Muscle of leg (tissue), 3 donors: ENCODE measurements at regions not wholly inside any gene's neighbourhood (a gene's known extent, or its start where the extent isn't known, plus 50 kb on each side); places are given as distances from the start of the nearest gene placed in this dataset.
"Not testable (repeated sequence)": the region's sequence is repeated elsewhere in the genome, so short reads cannot be mapped to it uniquely, and the experiment has no call there.

Experiments used
- DNase-seq: peaks from one replicate; pipeline ENCODE4 v3.0.0; 2013
- H3K27ac ChIP-seq: one replicate; pipeline ENCODE4 v1.5.1; 2013; ENCODE audit warnings: mild to moderate bottlenecking, low read length, control low read depth
- H3K27me3 ChIP-seq: one replicate; pipeline ENCODE4 v1.6.1; 2013; ENCODE audit warnings: low read length; ENCODE audit not compliant: control insufficient read depth, insufficient read depth
- H3K36me3 ChIP-seq: one replicate; pipeline ENCODE4 v1.6.1; 2013; ENCODE audit warnings: low read length; ENCODE audit not compliant: control insufficient read depth, insufficient read depth
- H3K4me1 ChIP-seq: one replicate; pipeline ENCODE4 v1.6.1; 2013; ENCODE audit warnings: low read length; ENCODE audit not compliant: control insufficient read depth, insufficient read depth
- H3K4me3 ChIP-seq: one replicate; pipeline ENCODE4 v1.5.1; 2013; ENCODE audit warnings: low read length, control low read depth
- H3K9me3 ChIP-seq: replicated peaks from 2 replicates; pipeline ENCODE4 v1.6.1; 2013; ENCODE audit warnings: low read depth, low read length; ENCODE audit not compliant: control insufficient read depth
- WGBS: methylation state at CpG from one replicate; pipeline ENCODE4 v1.1.5; 2013; ENCODE audit warnings: missing lambda C conversion rate; ENCODE audit not compliant: insufficient coverage; 5-methylcytosine and 5-hydroxymethylcytosine counted together

GRCh38 chr1:164131949-164132348, 427.0 kb upstream of the PBX1 start:
- WGBS = no CpG with 5 or more reads among the region's 1 CpG
- Histone ChIP-seq H3K36me3 (no peaks in the 10 kb centered on the region), H3K4me3 (no peak overlapping the region), H3K9me3 (no peaks in the 10 kb centered on the region), H3K4me1 (no peaks in the 10 kb centered on the region), H3K27ac (no peak overlapping the region), H3K27me3 (no peaks in the 10 kb centered on the region)
- DNase-seq = no peak

- no peaks in the 10 kb centered on the region for H3K9me3 ChIP-seq
- no CpG with 5 or more reads among the region's 3 CpGs for WGBS
- no peak for DNase-seq
Measured at GRCh38 chr1:164137273-164137925, 421.6 kb upstream of the PBX1 start.

GRCh38 chr1:164141797-164142196, 417.2 kb upstream of the PBX1 start:
- no peaks in the 10 kb centered on the region for H3K4me1 ChIP-seq
- H3K36me3 ChIP-seq = no peaks in the 10 kb centered on the region
- H3K9me3 ChIP-seq = no peaks in the 10 kb centered on the region
- no peak overlapping the region for H3K4me3 ChIP-seq
- no peak overlapping the region for H3K27ac ChIP-seq
- H3K27me3 ChIP-seq = no peaks in the 10 kb centered on the region
- 66% methylated on average over 5 of the region's 8 CpGs for WGBS
- no peak for DNase-seq

More at GRCh38 chr1:164137273-164137925, 421.6 kb upstream of the PBX1 start:
- Histone ChIP-seq H3K4me3 (no peak overlapping the region), H3K27ac (no peak overlapping the region), H3K4me1 (no peaks in the 10 kb centered on the region), H3K36me3 (no peaks in the 10 kb centered on the region), H3K27me3 (no peaks in the 10 kb centered on the region)

- DNase-seq = no peak
- no peaks in the 10 kb centered on the region for H3K4me1 ChIP-seq
- H3K36me3 ChIP-seq = no peaks in the 10 kb centered on the region
- H3K4me3 ChIP-seq = no peak overlapping the region
- H3K27me3 ChIP-seq = no peaks in the 10 kb centered on the region
- H3K27ac ChIP-seq = no peak overlapping the region
- H3K9me3 ChIP-seq = no peaks in the 10 kb centered on the region
- no CpG with 5 or more reads among the region's 1 CpG for WGBS
Measured at GRCh38 chr1:164154622-164155021, 404.4 kb upstream of the PBX1 start.

GRCh38 chr1:164155347-164155746, 403.6 kb upstream of the PBX1 start:
- no peak for DNase-seq
- Histone ChIP-seq H3K36me3 (no peaks in the 10 kb centered on the region), H3K4me3 (no peak overlapping the region), H3K4me1 (no peaks in the 10 kb centered on the region), H3K27ac (no peak overlapping the region), H3K27me3 (no peaks in the 10 kb centered on the region), H3K9me3 (no peaks in the 10 kb centered on the region)
- 34% methylated on average over 4 of the region's 4 CpGs for WGBS

- Histone ChIP-seq H3K4me1 (no peaks in the 10 kb centered on the region), H3K4me3 (no peak overlapping the region), H3K27me3 (no peaks in the 10 kb centered on the region), H3K36me3 (no peaks in the 10 kb centered on the region), H3K27ac (no peak overlapping the region), H3K9me3 (no peaks in the 10 kb centered on the region)
- DNase-seq = no peak
- WGBS = no CpG with 5 or more reads among the region's 1 CpG
Measured at GRCh38 chr1:164163289-164163849, 395.6 kb upstream of the PBX1 start.

- Histone ChIP-seq H3K27ac (no peak overlapping the region), H3K4me3 (no peak overlapping the region), H3K27me3 (no peaks in the 10 kb centered on the region), H3K9me3 (no peaks in the 10 kb centered on the region), H3K36me3 (no peaks in the 10 kb centered on the region), H3K4me1 (no peaks in the 10 kb centered on the region)
- DNase-seq = no peak
- no CpG with 5 or more reads among the region's 2 CpGs for WGBS
Measured at GRCh38 chr1:164165466-164165865, 393.5 kb upstream of the PBX1 start.

GRCh38 chr1:164166454-164166853, 392.5 kb upstream of the PBX1 start:
- DNase-seq, H3K4me3 ChIP-seq, H3K27ac ChIP-seq, H3K36me3 ChIP-seq, H3K4me1 ChIP-seq, H3K27me3 ChIP-seq, H3K9me3 ChIP-seq: not testable (repeated sequence)
- 34% methylated on average over 3 of the region's 6 CpGs for WGBS

- no CpG with 5 or more reads among the region's 2 CpGs for WGBS
- Histone ChIP-seq H3K36me3 (no peaks in the 10 kb centered on the region), H3K27ac (no peak overlapping the region), H3K4me1 (no peaks in the 10 kb centered on the region), H3K27me3 (no peaks in the 10 kb centered on the region), H3K4me3 (no peak overlapping the region), H3K9me3 (no peaks in the 10 kb centered on the region)
- no peak for DNase-seq
Measured at GRCh38 chr1:164177118-164177517, 381.9 kb upstream of the PBX1 start.

GRCh38 chr1:164180824-164181223, 378.2 kb upstream of the PBX1 start:
- DNase-seq = no peak

More at GRCh38 chr1:164180824-164181223, 378.2 kb upstream of the PBX1 start:
- no peaks in the 10 kb centered on the region for H3K27me3 ChIP-seq
- no peaks in the 10 kb centered on the region for H3K9me3 ChIP-seq
- no peak overlapping the region for H3K27ac ChIP-seq
- no peaks in the 10 kb centered on the region for H3K36me3 ChIP-seq
- H3K4me1 ChIP-seq = no peaks in the 10 kb centered on the region
- H3K4me3 ChIP-seq = no peak overlapping the region
